Cardiac fibroblast (primary cell): ENCODE measurements at regions not wholly inside any gene's neighbourhood (a gene's known extent, or its start where the extent isn't known, plus 50 kb on each side); places are given as distances from the start of the nearest gene placed in this dataset.
A peak's percentile ranks its signal among the peaks of the same experiment; 100 is the strongest.

Experiments used
- DNase-seq, 2 donors: peaks; one replicate each; pipeline versions ENCODE4 v3.0.0 to v3.0.0-alpha.2; 2010; ENCODE audit warnings: low read depth in 2 of 2
- H3K4me3 ChIP-seq, 2 donors: replicated peaks in 1 of 2; 1 replicate in 1 of 2; 2 replicates in 1 of 2; pipeline ENCODE4 v1.5.1; 2011; ENCODE audit warnings: low read depth in 2 of 2, low read length in 2 of 2, mild to moderate bottlenecking in 2 of 2, moderate library complexity in 1 of 2
- CTCF ChIP-seq: IDR thresholded peaks from one replicate; pipeline ENCODE4 v1.5.1; 2011; ENCODE audit warnings: low read depth, mild to moderate bottlenecking, low read length, inconsistent platforms

DNA sequence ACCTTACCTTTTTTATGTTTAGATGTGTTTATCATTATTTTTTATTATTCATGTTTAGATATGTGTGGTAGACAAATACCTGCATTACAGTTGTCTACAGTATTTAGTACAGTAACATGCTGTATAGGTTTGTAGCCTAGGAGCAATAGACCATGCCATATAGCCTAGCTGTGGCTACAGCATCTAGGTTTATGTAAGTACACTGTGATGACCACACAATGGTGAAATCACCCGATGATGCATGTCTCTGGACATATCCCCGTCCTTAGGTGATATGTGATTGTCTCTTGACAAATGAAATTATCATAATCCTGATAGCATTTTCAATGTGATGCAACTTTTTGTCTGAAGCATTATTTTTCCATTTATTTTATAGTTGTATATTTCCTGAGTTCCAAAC, 121.2 kb downstream of the DISP1 start:
- no peak for TF ChIP-seq CTCF
- no peak overlapping the region for H3K4me3 ChIP-seq
- no peak for DNase-seq

- DNase-seq = peak in 1 of 2 donors; percentile 53
Measured at GRCh38 chr1:222938986-222939385, 124.1 kb downstream of the DISP1 start.

GRCh38 chr1:222940095-222940494, 125.3 kb downstream of the DISP1 start:
- no peak for DNase-seq
- TF ChIP-seq CTCF = no peak
- no peak overlapping the region for H3K4me3 ChIP-seq

More at GRCh38 chr1:222938986-222939385, 124.1 kb downstream of the DISP1 start:
- TF ChIP-seq CTCF = no peak
- H3K4me3 ChIP-seq = no peak overlapping the region

DNA sequence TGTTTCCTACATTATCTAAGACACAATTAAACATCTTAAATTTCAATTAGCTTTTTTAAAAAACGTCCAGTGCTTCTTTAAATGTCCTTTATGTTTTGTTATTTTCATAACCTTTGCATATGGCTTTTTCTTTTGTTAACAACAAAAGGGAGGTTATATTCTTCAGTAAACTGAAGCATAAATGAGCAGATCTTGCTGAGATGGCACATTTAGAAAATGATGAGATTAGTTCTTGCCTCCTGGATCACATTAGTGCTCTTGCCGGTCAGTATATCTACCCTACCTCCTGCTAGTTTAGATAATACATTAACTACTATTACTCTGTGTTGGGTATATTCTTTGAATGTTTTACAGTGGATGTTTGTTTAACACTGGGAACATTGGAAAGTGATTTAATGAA, 126.1 kb downstream of the DISP1 start:
- DNase-seq = no peak
- H3K4me3 ChIP-seq = no peak overlapping the region
- no peak for TF ChIP-seq CTCF

DNA sequence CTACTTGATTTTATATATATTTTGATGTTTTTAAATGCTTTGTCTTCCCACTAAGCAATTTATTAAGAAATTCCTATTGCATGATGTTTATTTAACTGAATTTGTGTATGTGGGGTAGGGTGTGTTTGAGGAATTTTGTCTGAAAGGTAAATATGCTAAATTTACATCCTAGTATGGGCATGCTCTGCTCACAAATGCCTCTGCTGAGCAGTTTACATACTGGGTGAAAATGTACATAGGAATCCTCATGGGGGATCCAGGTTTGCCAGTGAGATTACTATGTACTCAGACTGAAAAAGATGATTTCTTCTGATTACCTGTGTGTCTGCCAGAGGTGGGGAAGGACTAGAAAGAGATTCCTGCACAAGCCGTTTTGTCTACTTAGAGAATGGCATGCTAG, 126.6 kb downstream of the DISP1 start:
- no peak for TF ChIP-seq CTCF
- DNase-seq = no peak

GRCh38 chr1:222946436-222946835, 131.6 kb downstream of the DISP1 start:
- TF ChIP-seq CTCF = no peak
- no peak overlapping the region for H3K4me3 ChIP-seq
- DNase-seq = no peak

More for the DNA sequence above, 126.6 kb downstream of the DISP1 start:
- H3K4me3 ChIP-seq = no peak overlapping the region

DNA sequence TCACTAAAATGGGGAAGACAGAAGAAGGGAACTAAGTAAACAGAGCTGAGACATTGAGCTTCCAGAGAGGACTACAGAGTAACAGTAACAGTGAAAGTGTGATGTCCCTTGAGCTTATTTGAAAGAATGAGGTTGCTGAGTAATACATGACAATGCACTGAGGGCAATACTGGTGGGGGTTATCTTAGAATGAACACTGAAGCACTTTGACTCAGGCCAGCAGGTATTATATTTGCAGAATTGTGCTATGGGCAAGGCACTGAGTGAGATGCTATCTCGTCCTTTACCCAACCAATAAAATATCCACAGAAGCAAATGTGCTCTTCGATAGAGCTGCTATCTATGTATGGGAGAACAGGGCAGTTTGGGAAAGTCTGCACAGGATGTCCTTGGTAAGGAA, 133.2 kb downstream of the DISP1 start:
- H3K4me3 ChIP-seq = no peak overlapping the region
- TF ChIP-seq CTCF = no peak
- peak in 1 of 2 donors; percentile 23 for DNase-seq
